Thyroid gland (tissue), 4 donors: ENCODE measurements at regions not wholly inside any gene's neighbourhood (a gene's known extent, or its start where the extent isn't known, plus 50 kb on each side); places are given as distances from the start of the nearest gene placed in this dataset.

Source experiments
- DNase-seq, 2 donors: peaks; one replicate each; pipeline ENCODE4 v3.0.0-alpha.2; 2019
- H3K27ac ChIP-seq, 3 donors: fragments of 200-600 bp; sonication (generic); 1 replicate in 2 of 3; 2 replicates in 1 of 3; pipeline ENCODE4 v1.5.1; 2016 to 2019; ENCODE audit warnings: mild to moderate bottlenecking in 1 of 3, moderate library complexity in 1 of 3
- H3K27me3 ChIP-seq: fragments of 200-600 bp; sonication (generic); one replicate; pipeline ENCODE4 v1.5.1; 2019
- H3K36me3 ChIP-seq, 2 donors: fragments of 200-600 bp; sonication (generic); one replicate each; pipeline ENCODE4 v1.5.1; 2016 to 2019
- H3K4me1 ChIP-seq, 2 donors: fragments of 200-600 bp; sonication (generic); one replicate each; pipeline ENCODE4 v1.5.1; 2017 to 2019
- H3K4me3 ChIP-seq, 3 donors: fragments of 200-600 bp; sonication (generic); replicated peaks in 1 of 3; 1 replicate in 2 of 3; 2 replicates in 1 of 3; pipeline ENCODE4 v1.5.1; 2016; ENCODE audit warnings: mild to moderate bottlenecking in 1 of 3
- H3K9me3 ChIP-seq: fragments of 200-600 bp; sonication (generic); one replicate; pipeline ENCODE4 v1.5.1; 2017
- CTCF ChIP-seq, 6 experiments: fragments of 200-600 bp in 3 of 6; fragments of 450-650 bp in 3 of 6; sonication (generic) in 3 of 6; IDR thresholded peaks; one replicate each; pipeline ENCODE4 v1.5.1; 2016 to 2019; ENCODE audit warnings: antibody characterized with exemption in 6 of 6, mild to moderate bottlenecking in 2 of 6, inconsistent platforms in 1 of 6, moderate library complexity in 1 of 6
- POLR2A ChIP-seq, 2 donors: fragments of 450-650 bp; IDR thresholded peaks; one replicate each; pipeline ENCODE4 v1.6.1; 2017; ENCODE audit warnings: antibody characterized with exemption in 2 of 2, mild to moderate bottlenecking in 2 of 2, moderate library complexity in 1 of 2
- WGBS, 2 donors: methylation state at CpG; one replicate each; pipeline ENCODE4 v1.1.5; 2017; 5-methylcytosine and 5-hydroxymethylcytosine counted together
- intact Hi-C: fragments of 100-400 bp; cut with DNase I; formaldehyde crosslinking; loops from one replicate; pipeline ENCODE4 v1.15.1; 2023

GRCh38 chr18:78071166-78071710 is 821.6 kb downstream of the GALR1 start:
- Histone ChIP-seq H3K4me3 (no peak overlapping the region), H3K9me3 (no peaks in the 10 kb centered on the region), H3K27ac (no peak overlapping the region), H3K27me3 (no peaks in the 10 kb centered on the region), H3K4me1 (no peaks in the 10 kb centered on the region), H3K36me3 (no peaks in the 10 kb centered on the region)
- no peak for DNase-seq
- WGBS, 2 donors, result 84 to 85% methylated on average over 19 of the region's 19 CpGs
- intact Hi-C loops, result no loop called here
- TF ChIP-seq POLR2A (IDR thresholded peaks at IDR 0.05), result no peak
- TF ChIP-seq CTCF (IDR thresholded peaks at IDR 0.05), result no peak

- Histone ChIP-seq H3K27ac (no peak overlapping the region), H3K36me3 (no peaks in the 10 kb centered on the region), H3K27me3 (no peaks in the 10 kb centered on the region), H3K4me3 (no peak overlapping the region), H3K9me3 (no peaks in the 10 kb centered on the region), H3K4me1 (no peaks in the 10 kb centered on the region)
- intact Hi-C loops, result no loop called here
- TF ChIP-seq CTCF (IDR thresholded peaks at IDR 0.05), result no peak
- no peak for TF ChIP-seq POLR2A (IDR thresholded peaks at IDR 0.05)
- no peak for DNase-seq
- WGBS, 2 donors, result 77% methylated on average over 3 of the region's 3 CpGs
Measured at GRCh38 chr18:78071776-78072175, 822.1 kb downstream of the GALR1 start.

GRCh38 chr18:78072375-78072774 is 822.7 kb downstream of the GALR1 start:
- intact Hi-C loops, result no loop called here
- H3K4me1 ChIP-seq, result no peaks in the 10 kb centered on the region
- H3K9me3 ChIP-seq, result no peaks in the 10 kb centered on the region
- no peak overlapping the region for H3K27ac ChIP-seq
- TF ChIP-seq CTCF (IDR thresholded peaks at IDR 0.05) (no peak), POLR2A (IDR thresholded peaks at IDR 0.05) (no peak)
- DNase-seq, result no peak
- no peak overlapping the region for H3K4me3 ChIP-seq
- H3K36me3 ChIP-seq, result no peaks in the 10 kb centered on the region
- H3K27me3 ChIP-seq, result no peaks in the 10 kb centered on the region
- 65 to 69% methylated on average over 14 of the region's 14 CpGs for WGBS, 2 donors

GRCh38 chr18:78073275-78073674 is 823.6 kb downstream of the GALR1 start:
- intact Hi-C loops, result no loop called here
- Histone ChIP-seq H3K4me1 (no peaks in the 10 kb centered on the region), H3K9me3 (no peaks in the 10 kb centered on the region), H3K27ac (no peak overlapping the region), H3K36me3 (no peaks in the 10 kb centered on the region), H3K4me3 (no peak overlapping the region), H3K27me3 (no peaks in the 10 kb centered on the region)
- WGBS, 2 donors, result 46 to 47% methylated on average over 5 of the region's 5 CpGs
- DNase-seq, result no peak
- TF ChIP-seq POLR2A (IDR thresholded peaks at IDR 0.05) (no peak), CTCF (IDR thresholded peaks at IDR 0.05) (peak in 3 of 6 experiments; percentile 9 to 35 (median 20))

- Histone ChIP-seq H3K27ac (no peak overlapping the region), H3K4me1 (no peaks in the 10 kb centered on the region), H3K4me3 (no peak overlapping the region), H3K36me3 (no peaks in the 10 kb centered on the region), H3K9me3 (no peaks in the 10 kb centered on the region), H3K27me3 (no peaks in the 10 kb centered on the region)
- intact Hi-C loops, result no loop called here
- DNase-seq, result no peak
- TF ChIP-seq CTCF (IDR thresholded peaks at IDR 0.05) (no peak), POLR2A (IDR thresholded peaks at IDR 0.05) (no peak)
- WGBS, 2 donors, result 53 to 54% methylated on average over 12 of the region's 12 CpGs
Measured at GRCh38 chr18:78074400-78075020, 824.9 kb downstream of the GALR1 start.
